ENCODE measurements at regions not wholly inside any gene's neighbourhood (a gene's known extent, or its start where the extent isn't known, plus 50 kb on each side); places are given as distances from the start of the nearest gene placed in this dataset.

- TF ChIP-seq RCOR1 (IDR thresholded peaks at IDR 0.05; ENCODE audit: insufficient replicate concordance, low read length): no peak
- TF ChIP-seq FOS (IDR thresholded peaks at IDR 0.05; ENCODE audit: low read depth, low read length): no peak
- TF ChIP-seq CTCF (conservative IDR thresholded peaks at IDR 0.05; ENCODE audit: low read depth, low read length): no peak
- TF ChIP-seq POLR2A (IDR thresholded peaks at IDR 0.05; ENCODE audit: low read depth, low read length): no peak
- TF ChIP-seq NFE2L2 (IDR thresholded peaks at IDR 0.05; ENCODE audit: low read depth, low read length): no peak
- TF ChIP-seq, protein P1, sequence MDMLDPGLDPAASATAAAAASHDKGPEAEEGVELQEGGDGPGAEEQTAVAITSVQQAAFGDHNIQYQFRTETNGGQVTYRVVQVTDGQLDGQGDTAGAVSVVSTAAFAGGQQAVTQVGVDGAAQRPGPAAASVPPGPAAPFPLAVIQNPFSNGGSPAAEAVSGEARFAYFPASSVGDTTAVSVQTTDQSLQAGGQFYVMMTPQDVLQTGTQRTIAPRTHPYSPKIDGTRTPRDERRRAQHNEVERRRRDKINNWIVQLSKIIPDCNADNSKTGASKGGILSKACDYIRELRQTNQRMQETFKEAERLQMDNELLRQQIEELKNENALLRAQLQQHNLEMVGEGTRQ (IDR thresholded peaks at IDR 0.05; ENCODE audit: low read depth, low read length): no peak
- no peak for TF ChIP-seq MXI1 (IDR thresholded peaks at IDR 0.05; ENCODE audit: borderline replicate concordance, low read depth, low read length)
- no peak for TF ChIP-seq RAD21 (IDR thresholded peaks at IDR 0.05; ENCODE audit: low read length)
- TF ChIP-seq SMC3 (IDR thresholded peaks at IDR 0.05; ENCODE audit: low read depth, low read length): no peak
- TF ChIP-seq CEBPB (IDR thresholded peaks at IDR 0.05; ENCODE audit: low read depth, low read length): no peak
- TF ChIP-seq MAZ (IDR thresholded peaks at IDR 0.05; ENCODE audit: borderline replicate concordance, low read depth, low read length): no peak
- TF ChIP-seq RFX5 (IDR thresholded peaks at IDR 0.05; ENCODE audit: low read depth, low read length): no peak
- TF ChIP-seq CHD1 (IDR thresholded peaks at IDR 0.05; ENCODE audit: low read depth, low read length): no peak
Observed at GRCh38 chr10:124336186-124336585, 82.5 kb downstream of the OAT start.
